ENCODE measurements at regions not wholly inside any gene's neighbourhood (a gene's known extent, or its start where the extent isn't known, plus 50 kb on each side); places are given as distances from the start of the nearest gene placed in this dataset.
"Not testable (repeated sequence)": the region's sequence is repeated elsewhere in the genome, so short reads cannot be mapped to it uniquely, and the experiment has no call there.

DNA sequence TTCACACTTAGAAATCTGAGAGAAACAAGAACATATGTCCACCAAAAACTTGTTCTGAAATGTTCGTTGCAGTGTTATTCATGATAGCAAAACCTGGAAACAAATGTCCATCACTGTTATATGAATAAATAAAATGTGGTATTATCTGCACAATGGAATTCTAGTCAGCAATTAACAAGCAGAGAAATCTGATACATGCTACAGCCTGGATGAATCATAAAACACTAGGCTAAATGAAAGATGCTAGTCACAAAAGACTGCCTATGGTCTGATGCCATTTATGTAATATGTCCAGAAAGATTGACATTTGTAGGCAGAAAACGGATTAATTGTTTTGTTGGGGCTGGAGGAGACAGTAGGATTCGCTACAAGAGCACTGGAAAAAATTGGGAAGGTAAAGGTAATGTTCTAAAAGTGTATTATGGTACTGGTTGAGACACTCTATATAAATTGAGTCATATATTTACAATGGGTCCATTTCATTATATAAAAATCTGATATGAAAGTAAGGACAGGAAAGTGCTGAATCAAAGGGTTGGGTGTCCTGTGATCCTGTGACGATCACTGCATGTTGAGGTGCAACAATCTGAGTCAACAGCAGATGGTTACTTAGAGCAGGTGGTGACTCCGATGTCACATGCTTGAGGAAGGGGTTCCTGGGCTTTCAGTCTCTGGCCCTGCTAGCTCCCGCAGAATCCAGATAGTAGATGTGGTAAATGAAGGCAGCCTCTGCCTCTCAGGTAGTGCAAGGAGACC is 102.1 kb upstream of the NBPF4 start:
- Histone ChIP-seq H3K4me1 (ENCODE audit: control insufficient read depth, insufficient read depth, low read length) (no peaks in the 10 kb centered on the region), H3K36me3 (ENCODE audit: control insufficient read depth, insufficient read depth, low read length) (no peaks in the 10 kb centered on the region), H3K4me3 (ENCODE audit: low read depth in 2 of 2, low read length in 2 of 2) (no peak overlapping the region), H3K27me3 (ENCODE audit: control insufficient read depth, insufficient read depth, low read length) (no peaks in the 10 kb centered on the region), H3K9me3 (ENCODE audit: control insufficient read depth, insufficient read depth, low read depth, low read length) (no peaks in the 10 kb centered on the region), H3K27ac (ENCODE audit: low read length) (no peak overlapping the region)
- in situ Hi-C loops (cut with HindIII; ENCODE audit: low pct_unique_long_range_greater_than_20kb, low sequenced_read_pairs) (no loop called here), intact Hi-C loops (cut with micrococcal nuclease; ENCODE audit: unreplicated experiment) (no loop called here)
- no TSS peak for BruUV-seq (replicated peaks)
- TF ChIP-seq, protein P1, sequence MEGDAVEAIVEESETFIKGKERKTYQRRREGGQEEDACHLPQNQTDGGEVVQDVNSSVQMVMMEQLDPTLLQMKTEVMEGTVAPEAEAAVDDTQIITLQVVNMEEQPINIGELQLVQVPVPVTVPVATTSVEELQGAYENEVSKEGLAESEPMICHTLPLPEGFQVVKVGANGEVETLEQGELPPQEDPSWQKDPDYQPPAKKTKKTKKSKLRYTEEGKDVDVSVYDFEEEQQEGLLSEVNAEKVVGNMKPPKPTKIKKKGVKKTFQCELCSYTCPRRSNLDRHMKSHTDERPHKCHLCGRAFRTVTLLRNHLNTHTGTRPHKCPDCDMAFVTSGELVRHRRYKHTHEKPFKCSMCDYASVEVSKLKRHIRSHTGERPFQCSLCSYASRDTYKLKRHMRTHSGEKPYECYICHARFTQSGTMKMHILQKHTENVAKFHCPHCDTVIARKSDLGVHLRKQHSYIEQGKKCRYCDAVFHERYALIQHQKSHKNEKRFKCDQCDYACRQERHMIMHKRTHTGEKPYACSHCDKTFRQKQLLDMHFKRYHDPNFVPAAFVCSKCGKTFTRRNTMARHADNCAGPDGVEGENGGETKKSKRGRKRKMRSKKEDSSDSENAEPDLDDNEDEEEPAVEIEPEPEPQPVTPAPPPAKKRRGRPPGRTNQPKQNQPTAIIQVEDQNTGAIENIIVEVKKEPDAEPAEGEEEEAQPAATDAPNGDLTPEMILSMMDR (IDR thresholded peaks at IDR 0.05) = no peak
- no peak for TF ChIP-seq POLR2AphosphoS5 (IDR thresholded peaks at IDR 0.05; ENCODE audit: low read depth, low read length)
- TF ChIP-seq SIN3A (IDR thresholded peaks at IDR 0.05; ENCODE audit: borderline replicate concordance, insufficient read depth, low read depth, low read length) = no peak
- TF ChIP-seq, protein P2, sequence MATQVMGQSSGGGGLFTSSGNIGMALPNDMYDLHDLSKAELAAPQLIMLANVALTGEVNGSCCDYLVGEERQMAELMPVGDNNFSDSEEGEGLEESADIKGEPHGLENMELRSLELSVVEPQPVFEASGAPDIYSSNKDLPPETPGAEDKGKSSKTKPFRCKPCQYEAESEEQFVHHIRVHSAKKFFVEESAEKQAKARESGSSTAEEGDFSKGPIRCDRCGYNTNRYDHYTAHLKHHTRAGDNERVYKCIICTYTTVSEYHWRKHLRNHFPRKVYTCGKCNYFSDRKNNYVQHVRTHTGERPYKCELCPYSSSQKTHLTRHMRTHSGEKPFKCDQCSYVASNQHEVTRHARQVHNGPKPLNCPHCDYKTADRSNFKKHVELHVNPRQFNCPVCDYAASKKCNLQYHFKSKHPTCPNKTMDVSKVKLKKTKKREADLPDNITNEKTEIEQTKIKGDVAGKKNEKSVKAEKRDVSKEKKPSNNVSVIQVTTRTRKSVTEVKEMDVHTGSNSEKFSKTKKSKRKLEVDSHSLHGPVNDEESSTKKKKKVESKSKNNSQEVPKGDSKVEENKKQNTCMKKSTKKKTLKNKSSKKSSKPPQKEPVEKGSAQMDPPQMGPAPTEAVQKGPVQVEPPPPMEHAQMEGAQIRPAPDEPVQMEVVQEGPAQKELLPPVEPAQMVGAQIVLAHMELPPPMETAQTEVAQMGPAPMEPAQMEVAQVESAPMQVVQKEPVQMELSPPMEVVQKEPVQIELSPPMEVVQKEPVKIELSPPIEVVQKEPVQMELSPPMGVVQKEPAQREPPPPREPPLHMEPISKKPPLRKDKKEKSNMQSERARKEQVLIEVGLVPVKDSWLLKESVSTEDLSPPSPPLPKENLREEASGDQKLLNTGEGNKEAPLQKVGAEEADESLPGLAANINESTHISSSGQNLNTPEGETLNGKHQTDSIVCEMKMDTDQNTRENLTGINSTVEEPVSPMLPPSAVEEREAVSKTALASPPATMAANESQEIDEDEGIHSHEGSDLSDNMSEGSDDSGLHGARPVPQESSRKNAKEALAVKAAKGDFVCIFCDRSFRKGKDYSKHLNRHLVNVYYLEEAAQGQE (IDR thresholded peaks at IDR 0.05; ENCODE audit: insufficient read depth in 1 of 2, low read depth in 2 of 2, low read length in 1 of 2) = no peak
- TF ChIP-seq TCF7L2 (IDR thresholded peaks at IDR 0.05; ENCODE audit: low read depth, low read length) = no peak
- POLR2A ChIA-PET = no interaction called here
- CTCF ChIA-PET = no interaction called here
- no peak for DNase-seq (ENCODE audit: low read depth, low spot score)
- ATAC-seq = no peak

DNA sequence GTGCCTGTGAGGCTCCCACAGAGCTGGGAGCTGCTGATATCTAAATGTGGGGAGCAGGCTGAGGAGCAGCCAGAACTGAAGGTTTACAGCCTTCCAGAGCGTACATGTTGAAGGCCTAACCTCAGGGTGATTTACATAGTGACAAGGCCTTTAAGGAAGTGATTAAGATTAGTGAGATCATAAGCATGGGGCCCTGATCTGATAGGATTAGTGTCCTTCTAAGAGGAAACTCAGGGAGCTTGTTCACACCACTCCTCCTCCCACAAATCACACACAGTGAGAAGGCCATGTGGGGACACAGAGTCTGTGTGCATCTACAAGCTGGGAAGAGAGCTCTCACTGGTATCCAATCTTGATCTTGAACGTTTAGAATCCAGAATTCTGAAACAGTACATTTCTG is 92.3 kb upstream of the NBPF6 start:
- CTCF ChIA-PET = no interaction called here
- BruUV-seq (replicated peaks) = no TSS peak
- intact Hi-C loops (cut with micrococcal nuclease; ENCODE audit: unreplicated experiment) = no loop called here
- TF ChIP-seq TCF7L2 (IDR thresholded peaks at IDR 0.05; ENCODE audit: low read depth, low read length) (no peak), SIN3A (IDR thresholded peaks at IDR 0.05; ENCODE audit: borderline replicate concordance, insufficient read depth, low read depth, low read length) (no peak), POLR2AphosphoS5 (IDR thresholded peaks at IDR 0.05; ENCODE audit: low read depth, low read length) (no peak)
- TF ChIP-seq, protein P1 (IDR thresholded peaks at IDR 0.05) = no peak
- TF ChIP-seq, protein P2 (IDR thresholded peaks at IDR 0.05; ENCODE audit: insufficient read depth in 1 of 2, low read depth in 2 of 2, low read length in 1 of 2) = no peak
- H3K36me3 ChIP-seq (ENCODE audit: control insufficient read depth, insufficient read depth, low read length) = no peaks in the 10 kb centered on the region
- no peak for ATAC-seq
- H3K27ac ChIP-seq (ENCODE audit: low read length) = no peak overlapping the region
- H3K4me3 ChIP-seq (ENCODE audit: low read depth in 2 of 2, low read length in 2 of 2) = no peak overlapping the region
- DNase-seq (ENCODE audit: low read depth, low spot score) = no peak
- H3K27me3 ChIP-seq (ENCODE audit: control insufficient read depth, insufficient read depth, low read length) = no peaks in the 10 kb centered on the region
- in situ Hi-C loops (cut with HindIII; ENCODE audit: low pct_unique_long_range_greater_than_20kb, low sequenced_read_pairs) = no loop called here
- POLR2A ChIA-PET = no interaction called here
- no peaks in the 10 kb centered on the region for H3K4me1 ChIP-seq (ENCODE audit: control insufficient read depth, insufficient read depth, low read length)
- no peaks in the 10 kb centered on the region for H3K9me3 ChIP-seq (ENCODE audit: control insufficient read depth, insufficient read depth, low read depth, low read length)

DNA sequence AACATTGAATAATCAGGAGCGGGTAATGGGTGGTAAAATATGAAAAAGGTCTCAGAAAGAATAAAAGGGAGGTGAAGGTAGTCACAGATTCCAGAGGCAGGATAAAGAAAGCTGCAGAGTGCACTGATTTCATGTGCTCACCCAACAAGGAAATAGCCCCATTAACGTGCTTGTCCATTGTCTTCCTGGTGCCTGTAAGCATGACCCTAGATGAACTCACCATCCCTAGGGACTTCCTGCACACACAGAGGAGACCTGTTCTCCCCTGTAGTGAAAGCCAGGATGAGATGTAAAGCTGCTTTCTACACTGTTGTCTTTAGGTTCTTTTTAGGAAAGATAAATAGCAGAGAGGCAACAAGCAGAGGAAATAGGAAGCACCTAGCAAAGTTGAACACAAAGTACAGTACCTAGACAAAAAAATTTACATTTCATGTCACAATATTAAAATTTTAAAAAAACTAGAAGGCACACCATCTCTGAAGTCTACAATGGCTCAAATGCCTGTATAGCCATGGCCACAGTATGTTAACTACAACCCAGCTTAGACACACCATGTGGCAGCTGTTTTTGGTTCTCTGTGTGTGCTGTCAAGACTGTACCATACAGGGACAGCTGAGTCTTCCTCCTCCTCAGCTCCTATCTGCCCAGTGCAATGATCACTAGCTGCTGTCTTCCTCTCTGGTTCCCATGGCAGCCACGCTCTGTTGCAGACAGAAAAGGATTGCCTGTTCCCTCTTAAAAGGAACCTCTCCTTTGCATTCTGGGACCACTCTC is 69.9 kb upstream of the NBPF6 start:
- intact Hi-C loops (cut with micrococcal nuclease; ENCODE audit: unreplicated experiment); DNase-seq (ENCODE audit: low read depth, low spot score); H3K4me1 ChIP-seq (ENCODE audit: control insufficient read depth, insufficient read depth, low read length); in situ Hi-C loops (cut with HindIII; ENCODE audit: low pct_unique_long_range_greater_than_20kb, low sequenced_read_pairs); H3K27ac ChIP-seq (ENCODE audit: low read length); POLR2A ChIA-PET; H3K36me3 ChIP-seq (ENCODE audit: control insufficient read depth, insufficient read depth, low read length); CTCF ChIA-PET; H3K4me3 ChIP-seq (ENCODE audit: low read depth in 2 of 2, low read length in 2 of 2); H3K9me3 ChIP-seq (ENCODE audit: control insufficient read depth, insufficient read depth, low read depth, low read length); BruUV-seq (replicated peaks); H3K27me3 ChIP-seq (ENCODE audit: control insufficient read depth, insufficient read depth, low read length); ATAC-seq: not testable (repeated sequence)

All from Panc1 (cell line).